ENCODE measurements at regions not wholly inside any gene's neighbourhood (a gene's known extent, or its start where the extent isn't known, plus 50 kb on each side); places are given as distances from the start of the nearest gene placed in this dataset.

- Histone ChIP-seq H3K4me3 (replicated peaks in 1 of 3) (no peak overlapping the region), H3K36me3 (no peaks in the 10 kb centered on the region), H3K9me3 (no peaks in the 10 kb centered on the region), H3K27me3 (no peaks in the 10 kb centered on the region), H3K27ac (no peak overlapping the region), H3K4me1 (no peaks in the 10 kb centered on the region)
- 89 to 94% methylated on average over 5 of the region's 5 CpGs for WGBS, 2 donors
- TF ChIP-seq POLR2A (IDR thresholded peaks at IDR 0.05) (no peak), CTCF (IDR thresholded peaks at IDR 0.05) (no peak)
- no peak for DNase-seq
- intact Hi-C loops (cut with DNase I), result no loop called here
Observed at GRCh38 chr17:63096426-63096825, 130.4 kb downstream of the TANC2 start.

GRCh38 chr17:63099425-63099824 lies 133.4 kb downstream of the TANC2 start:
- WGBS, 2 donors, result 82 to 84% methylated on average over 1 of the region's 1 CpG
- intact Hi-C loops (cut with DNase I), result no loop called here
- TF ChIP-seq CTCF (IDR thresholded peaks at IDR 0.05), result no peak
- TF ChIP-seq POLR2A (IDR thresholded peaks at IDR 0.05), result no peak

GRCh38 chr17:63102034-63102433 lies 136.0 kb downstream of the TANC2 start:
- Histone ChIP-seq H3K4me3 (replicated peaks in 1 of 3) (no peak overlapping the region), H3K27ac (no peak overlapping the region), H3K9me3 (no peaks in the 10 kb centered on the region), H3K36me3 (no peaks in the 10 kb centered on the region), H3K27me3 (no peaks in the 10 kb centered on the region), H3K4me1 (no peaks in the 10 kb centered on the region)
- intact Hi-C loops (cut with DNase I), result no loop called here
- DNase-seq, result no peak
- TF ChIP-seq POLR2A (IDR thresholded peaks at IDR 0.05) (no peak), CTCF (IDR thresholded peaks at IDR 0.05) (no peak)
- WGBS, 2 donors, result 95 to 99% methylated on average over 4 of the region's 4 CpGs

More at GRCh38 chr17:63099425-63099824, 133.4 kb downstream of the TANC2 start:
- Histone ChIP-seq H3K4me1 (no peaks in the 10 kb centered on the region), H3K27me3 (no peaks in the 10 kb centered on the region), H3K4me3 (replicated peaks in 1 of 3) (no peak overlapping the region), H3K36me3 (no peaks in the 10 kb centered on the region), H3K27ac (no peak overlapping the region), H3K9me3 (no peaks in the 10 kb centered on the region)
- DNase-seq, result no peak

- Histone ChIP-seq H3K4me3 (replicated peaks in 1 of 3) (no peak overlapping the region), H3K27ac (no peak overlapping the region), H3K27me3 (no peaks in the 10 kb centered on the region), H3K36me3 (no peaks in the 10 kb centered on the region), H3K9me3 (no peaks in the 10 kb centered on the region), H3K4me1 (no peaks in the 10 kb centered on the region)
- no peak for DNase-seq
- no peak for TF ChIP-seq POLR2A (IDR thresholded peaks at IDR 0.05)
- no peak for TF ChIP-seq CTCF (IDR thresholded peaks at IDR 0.05)
- intact Hi-C loops (cut with DNase I), result no loop called here
- 87 to 92% methylated on average over 1 of the region's 1 CpG for WGBS, 2 donors
Observed at GRCh38 chr17:63106050-63106449, 140.0 kb downstream of the TANC2 start.

GRCh38 chr17:63109661-63110060 lies 143.6 kb downstream of the TANC2 start:
- intact Hi-C loops (cut with DNase I), result no loop called here
- no peak overlapping the region for H3K4me3 ChIP-seq (replicated peaks in 1 of 3)
- WGBS, 2 donors, result 82 to 87% methylated on average over 2 of the region's 2 CpGs
- no peak for TF ChIP-seq POLR2A (IDR thresholded peaks at IDR 0.05)
- no peak for TF ChIP-seq CTCF (IDR thresholded peaks at IDR 0.05)
- no peaks in the 10 kb centered on the region for H3K27me3 ChIP-seq
- H3K4me1 ChIP-seq, result no peaks in the 10 kb centered on the region
- DNase-seq, result no peak
- H3K9me3 ChIP-seq, result no peaks in the 10 kb centered on the region
- H3K27ac ChIP-seq, result no peak overlapping the region
- no peaks in the 10 kb centered on the region for H3K36me3 ChIP-seq

Data from thyroid gland (tissue), 4 donors.